GM19043 (cell line): ENCODE measurements at regions not wholly inside any gene's neighbourhood (a gene's known extent, or its start where the extent isn't known, plus 50 kb on each side); places are given as distances from the start of the nearest gene placed in this dataset.
"Not testable (repeated sequence)": the region's sequence is repeated elsewhere in the genome, so short reads cannot be mapped to it uniquely, and the experiment has no call there.

ENCODE experiments used
- ATAC-seq: cut with Tn5 transposase; IDR thresholded peaks from one replicate; pipeline ENCODE4 v1.9.1; 2021; ENCODE audit warnings: low read depth; ENCODE audit not compliant: unreplicated experiment

- ATAC-seq = no peak
Measured at GRCh38 chr13:31385540-31385939, 185.8 kb downstream of the B3GLCT start.

- no peak for ATAC-seq
Measured at GRCh38 chr13:31394506-31394905, 194.7 kb downstream of the B3GLCT start.

- no peak for ATAC-seq
Measured at GRCh38 chr13:31395090-31395489, 195.3 kb downstream of the B3GLCT start.

- ATAC-seq = no peak
Measured at GRCh38 chr13:31399690-31400089, 199.9 kb downstream of the B3GLCT start.

- ATAC-seq = not testable (repeated sequence)
Measured at GRCh38 chr13:31403711-31404110, 203.9 kb downstream of the B3GLCT start.

GRCh38 chr13:31408927-31409326, 209.2 kb downstream of the B3GLCT start:
- ATAC-seq = no peak

- no peak for ATAC-seq
Measured at GRCh38 chr13:31409678-31410356, 210.0 kb downstream of the B3GLCT start.

- ATAC-seq = no peak
Measured at GRCh38 chr13:31413516-31413915, 213.7 kb downstream of the B3GLCT start.

GRCh38 chr13:31416066-31416465, 216.3 kb downstream of the B3GLCT start:
- ATAC-seq = no peak

GRCh38 chr13:31418186-31418585, 218.4 kb downstream of the B3GLCT start:
- no peak for ATAC-seq

GRCh38 chr13:31421756-31422155, 222.0 kb downstream of the B3GLCT start:
- no peak for ATAC-seq

- ATAC-seq = peak; percentile 85
Measured at GRCh38 chr13:31424130-31424729, 224.5 kb downstream of the B3GLCT start.

GRCh38 chr13:31426395-31426794, 226.6 kb downstream of the B3GLCT start:
- ATAC-seq = no peak

- no peak for ATAC-seq
Measured at GRCh38 chr13:31427151-31428100, 227.7 kb downstream of the B3GLCT start.

- ATAC-seq = no peak
Measured at GRCh38 chr13:31431722-31432137, 232.0 kb downstream of the B3GLCT start.

GRCh38 chr13:31433207-31433606, 233.4 kb downstream of the B3GLCT start:
- no peak for ATAC-seq

GRCh38 chr13:31433746-31434145, 234.0 kb downstream of the B3GLCT start:
- no peak for ATAC-seq

GRCh38 chr13:31434613-31435012, 234.8 kb downstream of the B3GLCT start:
- no peak for ATAC-seq

- ATAC-seq = no peak
Measured at GRCh38 chr13:31435536-31435935, 235.8 kb downstream of the B3GLCT start.

- no peak for ATAC-seq
Measured at GRCh38 chr13:31436478-31436877, 236.7 kb downstream of the B3GLCT start.

- ATAC-seq = no peak
Measured at GRCh38 chr13:31437975-31438374, 238.2 kb downstream of the B3GLCT start.
